DOHH2 (cell line): ENCODE measurements at regions not wholly inside any gene's neighbourhood (a gene's known extent, or its start where the extent isn't known, plus 50 kb on each side); places are given as distances from the start of the nearest gene placed in this dataset.

Experiments used
- H3F3A ChIP-seq: fragments of 200-600 bp; sonication (generic), shearing (Covaris generic); 2 replicates; pipeline ENCODE4 v1.6.0; 2016; ENCODE audit warnings: antibody characterized with exemption, mild to moderate bottlenecking; ENCODE audit not compliant: control insufficient read depth, insufficient read depth
- H3K27ac ChIP-seq: fragments of 200-600 bp; sonication (generic); 2 replicates; pipeline ENCODE4 v1.5.1; 2014; ENCODE audit warnings: low read depth, mild to moderate bottlenecking, low read length, moderate library complexity
- H3K27me3 ChIP-seq: fragments of 200-600 bp; sonication (generic); 2 replicates; pipeline ENCODE4 v1.6.1; 2014; ENCODE audit warnings: mild to moderate bottlenecking, low read length, mixed read lengths; ENCODE audit not compliant: control insufficient read depth
- H3K36me3 ChIP-seq: fragments of 200-600 bp; sonication (generic); 2 replicates; pipeline ENCODE4 v1.6.1; 2014; ENCODE audit warnings: mild to moderate bottlenecking, low read length, moderate library complexity, mixed read lengths; ENCODE audit not compliant: control insufficient read depth
- H3K4me1 ChIP-seq: fragments of 200-600 bp; sonication (generic); 2 replicates; pipeline ENCODE4 v1.6.1; 2014; ENCODE audit warnings: mild to moderate bottlenecking, low read length, mixed read lengths; ENCODE audit not compliant: control insufficient read depth
- H3K4me2 ChIP-seq: fragments of 200-600 bp; sonication (generic); 2 replicates; pipeline ENCODE4 v1.6.0; 2014; ENCODE audit warnings: mild to moderate bottlenecking, low read length, moderate library complexity
- H3K4me3 ChIP-seq: fragments of 200-600 bp; sonication (generic); 2 replicates; pipeline ENCODE4 v1.5.1; 2014; ENCODE audit warnings: mild to moderate bottlenecking, low read length, mixed read lengths
- H3K79me2 ChIP-seq: fragments of 200-600 bp; sonication (generic); 2 replicates; pipeline ENCODE4 v1.6.1; 2014; ENCODE audit warnings: mild to moderate bottlenecking, low read length, mixed read lengths; ENCODE audit not compliant: control insufficient read depth
- H3K9me2 ChIP-seq: fragments of 200-600 bp; sonication (generic); replicated peaks from 2 replicates; pipeline ENCODE4 v1.6.1; 2014; ENCODE audit warnings: mild to moderate bottlenecking, low read length, mixed read lengths; ENCODE audit not compliant: control insufficient read depth
- H3K9me3 ChIP-seq: fragments of 200-600 bp; sonication (generic); 2 replicates; pipeline ENCODE4 v1.6.1; 2014; ENCODE audit warnings: antibody characterized with exemption, low read length, mixed read lengths; ENCODE audit not compliant: control insufficient read depth, insufficient read depth
- H4K20me1 ChIP-seq: fragments of 200-600 bp; sonication (generic); 2 replicates; pipeline ENCODE4 v1.6.0; 2014; ENCODE audit warnings: low read depth, mild to moderate bottlenecking, antibody characterized with exemption, low read length, moderate library complexity; ENCODE audit not compliant: control insufficient read depth, insufficient read depth
- EZH2phosphoT487 ChIP-seq: fragments of 200-600 bp; sonication (generic); IDR thresholded peaks from 2 replicates; pipeline ENCODE4 v1.6.1; 2017; ENCODE audit warnings: borderline replicate concordance, mild to moderate bottlenecking, antibody characterized with exemption, low read length, moderate library complexity, mixed read lengths
- TF ChIP-seq, protein P1 (sequence below): fragments of 200-600 bp; sonication (generic); IDR thresholded peaks from one replicate; pipeline ENCODE4 v1.5.1; 2014; ENCODE audit warnings: antibody characterized with exemption, mild to moderate bottlenecking, low read depth, low read length; ENCODE audit not compliant: poor library complexity, severe bottlenecking

DNA sequence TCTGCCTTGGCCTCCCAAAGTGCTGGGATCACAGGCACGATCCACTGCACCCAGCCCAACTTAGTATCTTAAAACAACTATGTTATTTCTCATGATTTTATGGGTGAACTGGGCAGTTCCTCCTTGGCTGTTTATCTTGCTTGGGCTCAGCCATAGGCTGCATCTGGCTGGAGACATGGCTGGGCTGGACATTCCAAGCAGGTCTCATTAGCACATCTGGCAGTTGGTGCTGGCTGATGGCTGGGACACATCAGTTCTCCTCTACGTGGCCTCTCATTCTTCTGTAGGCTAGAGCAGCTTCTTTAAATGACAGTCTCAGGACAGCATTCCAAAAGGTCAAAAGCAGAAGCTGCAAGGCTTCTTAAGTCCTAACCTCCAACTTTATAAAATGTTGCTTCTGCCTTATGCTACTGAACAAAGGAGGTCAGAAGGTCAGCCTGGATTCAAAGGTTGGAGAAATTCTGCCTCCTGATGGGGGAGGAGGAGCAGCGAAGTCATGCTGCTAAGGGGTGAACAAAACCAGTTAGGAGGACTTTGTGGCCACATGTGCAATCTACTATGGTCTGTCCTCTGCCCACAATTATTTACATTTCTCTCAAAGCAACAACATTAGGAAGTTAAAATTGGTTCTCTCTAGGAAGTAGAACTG is 144.0 kb downstream of the AQP9 start:
- Histone ChIP-seq H3K36me3 (no peaks in the 10 kb centered on the region), H3K9me2 (no peaks in the 10 kb centered on the region), H4K20me1 (no peaks in the 10 kb centered on the region), H3K4me2 (no peak overlapping the region), H3K9me3 (no peaks in the 10 kb centered on the region), H3K4me1 (no peaks in the 10 kb centered on the region), H3K27ac (no peak overlapping the region), H3F3A (no peaks in the 10 kb centered on the region), H3K79me2 (no peaks in the 10 kb centered on the region), H3K27me3 (peaks cover 9% of the 10 kb centered on the region), H3K4me3 (no peak overlapping the region)
- TF ChIP-seq, protein P1, sequence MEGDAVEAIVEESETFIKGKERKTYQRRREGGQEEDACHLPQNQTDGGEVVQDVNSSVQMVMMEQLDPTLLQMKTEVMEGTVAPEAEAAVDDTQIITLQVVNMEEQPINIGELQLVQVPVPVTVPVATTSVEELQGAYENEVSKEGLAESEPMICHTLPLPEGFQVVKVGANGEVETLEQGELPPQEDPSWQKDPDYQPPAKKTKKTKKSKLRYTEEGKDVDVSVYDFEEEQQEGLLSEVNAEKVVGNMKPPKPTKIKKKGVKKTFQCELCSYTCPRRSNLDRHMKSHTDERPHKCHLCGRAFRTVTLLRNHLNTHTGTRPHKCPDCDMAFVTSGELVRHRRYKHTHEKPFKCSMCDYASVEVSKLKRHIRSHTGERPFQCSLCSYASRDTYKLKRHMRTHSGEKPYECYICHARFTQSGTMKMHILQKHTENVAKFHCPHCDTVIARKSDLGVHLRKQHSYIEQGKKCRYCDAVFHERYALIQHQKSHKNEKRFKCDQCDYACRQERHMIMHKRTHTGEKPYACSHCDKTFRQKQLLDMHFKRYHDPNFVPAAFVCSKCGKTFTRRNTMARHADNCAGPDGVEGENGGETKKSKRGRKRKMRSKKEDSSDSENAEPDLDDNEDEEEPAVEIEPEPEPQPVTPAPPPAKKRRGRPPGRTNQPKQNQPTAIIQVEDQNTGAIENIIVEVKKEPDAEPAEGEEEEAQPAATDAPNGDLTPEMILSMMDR, result no peak
- no peak for TF ChIP-seq EZH2phosphoT487

DNA sequence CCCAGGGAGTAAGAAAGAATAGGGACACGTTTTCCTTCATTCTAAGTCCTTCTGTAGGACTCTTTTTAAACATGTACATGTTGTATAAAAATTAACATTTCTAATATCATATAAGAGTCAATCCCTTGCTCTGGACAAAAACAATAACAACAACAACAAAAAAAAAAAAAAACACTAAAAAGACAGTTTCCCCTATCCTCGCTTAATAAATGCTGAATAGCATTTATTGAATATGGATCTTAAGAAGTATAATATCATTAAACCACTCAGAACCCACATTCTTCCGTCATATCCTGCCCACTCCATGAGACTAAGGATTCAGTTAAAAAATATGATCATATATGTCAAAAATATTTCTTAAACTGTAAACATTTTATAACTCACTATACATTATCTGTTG is 145.1 kb downstream of the AQP9 start:
- Histone ChIP-seq H3K79me2 (no peaks in the 10 kb centered on the region), H3K36me3 (no peaks in the 10 kb centered on the region), H3K4me3 (no peak overlapping the region), H3F3A (no peaks in the 10 kb centered on the region), H4K20me1 (no peaks in the 10 kb centered on the region), H3K4me2 (no peak overlapping the region), H3K4me1 (no peaks in the 10 kb centered on the region), H3K27ac (no peak overlapping the region), H3K27me3 (peaks cover 7% of the 10 kb centered on the region; the same call in 1 of the 2 replicates), H3K9me2 (no peaks in the 10 kb centered on the region), H3K9me3 (no peaks in the 10 kb centered on the region)
- TF ChIP-seq EZH2phosphoT487, result no peak
- TF ChIP-seq, protein P1, result no peak

DNA sequence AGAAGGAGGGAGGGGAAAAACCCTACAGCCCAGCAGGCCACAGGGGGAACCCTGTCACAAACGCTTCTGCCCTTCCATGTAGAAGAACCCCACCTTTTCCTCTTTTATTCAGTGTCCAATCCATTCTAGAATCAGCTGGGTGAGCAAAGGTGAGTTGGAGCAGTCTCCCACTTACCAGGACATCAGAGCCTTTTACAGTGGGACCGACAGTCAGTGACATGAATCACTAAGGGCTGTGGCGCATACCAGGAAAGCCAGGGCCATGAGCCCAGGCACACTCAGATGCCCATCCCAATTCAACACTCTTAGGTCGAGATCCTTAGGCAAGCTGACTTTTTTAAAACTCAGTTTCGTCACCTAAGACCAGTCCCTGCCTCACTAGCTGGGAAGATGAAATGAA is 146.1 kb downstream of the AQP9 start:
- Histone ChIP-seq H3K4me1 (no peaks in the 10 kb centered on the region), H3K36me3 (no peaks in the 10 kb centered on the region), H3K4me3 (no peak overlapping the region), H3K9me3 (no peaks in the 10 kb centered on the region), H3K4me2 (no peak overlapping the region), H3K9me2 (no peaks in the 10 kb centered on the region), H3K79me2 (no peaks in the 10 kb centered on the region), H3K27ac (no peak overlapping the region), H3K27me3 (peaks cover under 1% of the 10 kb centered on the region; the same call in 1 of the 2 replicates), H4K20me1 (no peaks in the 10 kb centered on the region), H3F3A (no peaks in the 10 kb centered on the region)
- no peak for TF ChIP-seq EZH2phosphoT487
- TF ChIP-seq, protein P1, result no peak
